ENCODE measurements at regions not wholly inside any gene's neighbourhood (a gene's known extent, or its start where the extent isn't known, plus 50 kb on each side); places are given as distances from the start of the nearest gene placed in this dataset.
"Not testable (repeated sequence)": the region's sequence is repeated elsewhere in the genome, so short reads cannot be mapped to it uniquely, and the experiment has no call there.

GRCh38 chr2:35343135-35343534 lies 1012.4 kb upstream of the CRIM1 start:
- no peak for DNase-seq (ENCODE audit: low read depth)

GRCh38 chr2:35339211-35339610 lies 1016.4 kb upstream of the CRIM1 start:
- DNase-seq (ENCODE audit: low read depth) = no peak

- no peak for DNase-seq (ENCODE audit: low read depth)
Measured at GRCh38 chr2:35337922-35338321, 1017.7 kb upstream of the CRIM1 start.

GRCh38 chr2:35314049-35314448 lies 1041.5 kb upstream of the CRIM1 start:
- DNase-seq (ENCODE audit: low read depth) = no peak

- no peak for DNase-seq (ENCODE audit: low read depth)
Measured at GRCh38 chr2:35301369-35301768, 1054.2 kb upstream of the CRIM1 start.

- no peak for DNase-seq (ENCODE audit: low read depth)
Measured at GRCh38 chr2:35298493-35298892, 1057.1 kb upstream of the CRIM1 start.

- no peak for DNase-seq (ENCODE audit: low read depth)
Measured at GRCh38 chr2:35297403-35297802, 1058.2 kb upstream of the CRIM1 start.

- no peak for DNase-seq (ENCODE audit: low read depth)
Measured at GRCh38 chr2:35294636-35295263, 1060.8 kb upstream of the CRIM1 start.

GRCh38 chr2:35293261-35293660 lies 1062.3 kb upstream of the CRIM1 start:
- no peak for DNase-seq (ENCODE audit: low read depth)

- no peak for DNase-seq (ENCODE audit: low read depth)
Measured at GRCh38 chr2:35292199-35292598, 1063.4 kb upstream of the CRIM1 start.

GRCh38 chr2:35281702-35282101 lies 1073.9 kb upstream of the CRIM1 start:
- DNase-seq (ENCODE audit: low read depth) = no peak

GRCh38 chr2:35255826-35256225 lies 1099.8 kb upstream of the CRIM1 start:
- no peak for DNase-seq (ENCODE audit: low read depth)

GRCh38 chr2:35251156-35251555 lies 1104.4 kb upstream of the CRIM1 start:
- DNase-seq (ENCODE audit: low read depth) = no peak

- DNase-seq (ENCODE audit: low read depth) = no peak
Measured at GRCh38 chr2:35246702-35247101, 1108.9 kb upstream of the CRIM1 start.

GRCh38 chr2:35228584-35228983 lies 1127.0 kb upstream of the CRIM1 start:
- no peak for DNase-seq (ENCODE audit: low read depth)

- DNase-seq (ENCODE audit: low read depth) = no peak
Measured at GRCh38 chr2:35220461-35220860, 1135.1 kb upstream of the CRIM1 start.

- no peak for DNase-seq (ENCODE audit: low read depth)
Measured at GRCh38 chr2:35204881-35205280, 1150.7 kb upstream of the CRIM1 start.

- DNase-seq (ENCODE audit: low read depth) = no peak
Measured at GRCh38 chr2:35204323-35204722, 1151.3 kb upstream of the CRIM1 start.

GRCh38 chr2:35199298-35199697 lies 1156.3 kb upstream of the CRIM1 start:
- DNase-seq (ENCODE audit: low read depth) = no peak

- DNase-seq (ENCODE audit: low read depth) = no peak
Measured at GRCh38 chr2:35185861-35186412, 1169.6 kb upstream of the CRIM1 start.

GRCh38 chr2:35184471-35184870 lies 1171.1 kb upstream of the CRIM1 start:
- DNase-seq (ENCODE audit: low read depth) = no peak

- not testable (repeated sequence) for DNase-seq (ENCODE audit: low read depth)
Measured at GRCh38 chr2:35176726-35177125, 1178.9 kb upstream of the CRIM1 start.

GRCh38 chr2:35174845-35175244 lies 1180.7 kb upstream of the CRIM1 start:
- no peak for DNase-seq (ENCODE audit: low read depth)

GRCh38 chr2:35172687-35173086 lies 1182.9 kb upstream of the CRIM1 start:
- DNase-seq (ENCODE audit: low read depth) = no peak

Data from Daoy (cell line).